ENCODE measurements at regions not wholly inside any gene's neighbourhood (a gene's known extent, or its start where the extent isn't known, plus 50 kb on each side); places are given as distances from the start of the nearest gene placed in this dataset.

GRCh38 chr18:62629031-62629430, 86.3 kb upstream of the PHLPP1 start:
- Mint-ChIP-seq H3K27me3 (ENCODE audit: unreplicated experiment) (no peaks in the 10 kb centered on the region), H3K9me3 (ENCODE audit: low read depth, unreplicated experiment) (no peaks in the 10 kb centered on the region), H3K4me3 (ENCODE audit: low read depth, unreplicated experiment) (no peak overlapping the region), H3K4me1 (ENCODE audit: low read depth, unreplicated experiment) (peaks cover 9% of the 10 kb centered on the region), H3K36me3 (ENCODE audit: insufficient read depth, unreplicated experiment) (no peaks in the 10 kb centered on the region), H3K27ac (ENCODE audit: unreplicated experiment) (no peak overlapping the region)
- BruUV-seq (replicated peaks): no TSS peak
- intact Hi-C loops (cut with micrococcal nuclease; ENCODE audit: unreplicated experiment): no loop called here
- CTCF ChIA-PET: no interaction called here
- no peak for TF ChIP-seq CTCF (IDR thresholded peaks at IDR 0.05; ENCODE audit: unreplicated experiment)
- DNase-seq: no peak

GRCh38 chr18:62631173-62631572, 84.2 kb upstream of the PHLPP1 start:
- intact Hi-C loops (cut with micrococcal nuclease; ENCODE audit: unreplicated experiment): loop anchor here (10.0 kb wide), 1 partner anchor 444 kb away; no protein-coding TSS in a partner anchor
- peaks cover 20% of the 10 kb centered on the region for H3K4me1 Mint-ChIP-seq (ENCODE audit: low read depth, unreplicated experiment)
- H3K4me3 Mint-ChIP-seq (ENCODE audit: low read depth, unreplicated experiment): no peak overlapping the region
- no peaks in the 10 kb centered on the region for H3K27me3 Mint-ChIP-seq (ENCODE audit: unreplicated experiment)
- DNase-seq: no peak
- CTCF ChIA-PET: no interaction called here
- peaks cover 5% of the 10 kb centered on the region for H3K36me3 Mint-ChIP-seq (ENCODE audit: insufficient read depth, unreplicated experiment)
- no peak for TF ChIP-seq CTCF (IDR thresholded peaks at IDR 0.05; ENCODE audit: unreplicated experiment)
- no peaks in the 10 kb centered on the region for H3K9me3 Mint-ChIP-seq (ENCODE audit: low read depth, unreplicated experiment)
- no peak overlapping the region for H3K27ac Mint-ChIP-seq (ENCODE audit: unreplicated experiment)
- no TSS peak for BruUV-seq (replicated peaks)

- Mint-ChIP-seq H3K27ac (ENCODE audit: unreplicated experiment) (no peak overlapping the region), H3K4me3 (ENCODE audit: low read depth, unreplicated experiment) (no peak overlapping the region), H3K36me3 (ENCODE audit: insufficient read depth, unreplicated experiment) (peaks cover 5% of the 10 kb centered on the region), H3K9me3 (ENCODE audit: low read depth, unreplicated experiment) (no peaks in the 10 kb centered on the region), H3K27me3 (ENCODE audit: unreplicated experiment) (no peaks in the 10 kb centered on the region), H3K4me1 (ENCODE audit: low read depth, unreplicated experiment) (peaks cover 20% of the 10 kb centered on the region)
- DNase-seq: no peak
- no TSS peak for BruUV-seq (replicated peaks)
- intact Hi-C loops (cut with micrococcal nuclease; ENCODE audit: unreplicated experiment): loop anchor here (10.0 kb wide), 1 partner anchor 442 kb away; no protein-coding TSS in a partner anchor
- TF ChIP-seq CTCF (IDR thresholded peaks at IDR 0.05; ENCODE audit: unreplicated experiment): no peak
- CTCF ChIA-PET: no interaction called here
These were observed 82.4 kb upstream of the PHLPP1 start for GRCh38 chr18:62632788-62633455.

- intact Hi-C loops (cut with micrococcal nuclease; ENCODE audit: unreplicated experiment): loop anchor here (10.0 kb wide), 1 partner anchor 440 kb away; no protein-coding TSS in a partner anchor
These were observed 80.9 kb upstream of the PHLPP1 start for GRCh38 chr18:62634458-62634857.

More at GRCh38 chr18:62634458-62634857, 80.9 kb upstream of the PHLPP1 start:
- Mint-ChIP-seq H3K27me3 (ENCODE audit: unreplicated experiment) (no peaks in the 10 kb centered on the region), H3K4me1 (ENCODE audit: low read depth, unreplicated experiment) (peaks cover 20% of the 10 kb centered on the region), H3K27ac (ENCODE audit: unreplicated experiment) (peak overlapping the region; percentile 72), H3K36me3 (ENCODE audit: insufficient read depth, unreplicated experiment) (peaks cover 5% of the 10 kb centered on the region), H3K4me3 (ENCODE audit: low read depth, unreplicated experiment) (no peak overlapping the region), H3K9me3 (ENCODE audit: low read depth, unreplicated experiment) (no peaks in the 10 kb centered on the region)
- CTCF ChIA-PET: interaction anchor here (1.0 to 1.5 kb wide), 2 partner anchors 48 to 80 kb away, joined by 4 to 6 read pairs; partner anchors contain the start of gene PHLPP1
- TF ChIP-seq CTCF (IDR thresholded peaks at IDR 0.05; ENCODE audit: unreplicated experiment): no peak
- BruUV-seq (replicated peaks): no TSS peak
- DNase-seq: no peak

Measured in Calu3 (cell line).